ENCODE measurements at regions not wholly inside any gene's neighbourhood (a gene's known extent, or its start where the extent isn't known, plus 50 kb on each side); places are given as distances from the start of the nearest gene placed in this dataset.

- Histone ChIP-seq H3K79me2 (ENCODE audit: insufficient read depth) (no peaks in the 10 kb centered on the region), H3K27me3 (ENCODE audit: insufficient read depth) (no peaks in the 10 kb centered on the region), H3K36me3 (replicated peaks in 1 of 2; ENCODE audit: control insufficient read depth in 1 of 2, insufficient read depth in 2 of 2, low read length in 1 of 2) (no peaks in the 10 kb centered on the region), H3K4me2 (no peak overlapping the region), H3K9me3 (no peaks in the 10 kb centered on the region), H3K9ac (no peak overlapping the region), H3K9me2 (no peaks in the 10 kb centered on the region), H3F3A (replicated peaks; ENCODE audit: insufficient read depth) (no peaks in the 10 kb centered on the region), H3K27ac (ENCODE audit: low read depth in 2 of 2, low read length in 1 of 2) (no peak overlapping the region), H4K20me1 (ENCODE audit: insufficient read depth) (no peaks in the 10 kb centered on the region), H3K4me1 (ENCODE audit: control insufficient read depth in 1 of 2, insufficient read depth in 2 of 2, low read depth in 1 of 2, low read length in 1 of 2) (no peaks in the 10 kb centered on the region), H3K4me3 (ENCODE audit: low read depth in 2 of 2, low read length in 1 of 2) (no peak overlapping the region), H2AFZ (ENCODE audit: low read depth) (no peak overlapping the region)
- POLR2A ChIA-PET, result no interaction called here
- CTCF ChIA-PET, result no interaction called here
- 32% methylated on average over 5 of the region's 5 CpGs for WGBS (ENCODE audit: low lambda C conversion rate)
- no peak for TF ChIP-seq SMC3 (IDR thresholded peaks at IDR 0.05; ENCODE audit: low read depth, low read length)
- TF ChIP-seq RXRA (IDR thresholded peaks at IDR 0.05; ENCODE audit: borderline replicate concordance, low read depth), result no peak
- no peak for TF ChIP-seq JUND (IDR thresholded peaks at IDR 0.05)
- TF ChIP-seq GATA2 (CRISPR knock-in tag; IDR thresholded peaks at IDR 0.05), result no peak
- no peak for TF ChIP-seq FOXM1 (IDR thresholded peaks at IDR 0.05; ENCODE audit: low read depth)
- TF ChIP-seq, protein P1, sequence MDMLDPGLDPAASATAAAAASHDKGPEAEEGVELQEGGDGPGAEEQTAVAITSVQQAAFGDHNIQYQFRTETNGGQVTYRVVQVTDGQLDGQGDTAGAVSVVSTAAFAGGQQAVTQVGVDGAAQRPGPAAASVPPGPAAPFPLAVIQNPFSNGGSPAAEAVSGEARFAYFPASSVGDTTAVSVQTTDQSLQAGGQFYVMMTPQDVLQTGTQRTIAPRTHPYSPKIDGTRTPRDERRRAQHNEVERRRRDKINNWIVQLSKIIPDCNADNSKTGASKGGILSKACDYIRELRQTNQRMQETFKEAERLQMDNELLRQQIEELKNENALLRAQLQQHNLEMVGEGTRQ (IDR thresholded peaks at IDR 0.05; ENCODE audit: borderline replicate concordance, low read depth, low read length), result no peak
- TF ChIP-seq REST (IDR thresholded peaks at IDR 0.05; ENCODE audit: low read depth, low read length), result no peak
- DNase-seq, result no peak
Observed at GRCh38 chr3:25944329-25944728, 154.4 kb downstream of the OXSM start.

- Histone ChIP-seq H3K9me2 (no peaks in the 10 kb centered on the region), H3K9ac (no peak overlapping the region), H3K4me1 (ENCODE audit: control insufficient read depth in 1 of 2, insufficient read depth in 2 of 2, low read depth in 1 of 2, low read length in 1 of 2) (no peaks in the 10 kb centered on the region), H3F3A (replicated peaks; ENCODE audit: insufficient read depth) (no peaks in the 10 kb centered on the region), H3K27ac (ENCODE audit: low read depth in 2 of 2, low read length in 1 of 2) (no peak overlapping the region), H2AFZ (ENCODE audit: low read depth) (no peak overlapping the region), H3K9me3 (no peaks in the 10 kb centered on the region), H4K20me1 (ENCODE audit: insufficient read depth) (no peaks in the 10 kb centered on the region), H3K36me3 (replicated peaks in 1 of 2; ENCODE audit: control insufficient read depth in 1 of 2, insufficient read depth in 2 of 2, low read length in 1 of 2) (no peaks in the 10 kb centered on the region), H3K79me2 (ENCODE audit: insufficient read depth) (no peaks in the 10 kb centered on the region), H3K4me2 (no peak overlapping the region), H3K27me3 (ENCODE audit: insufficient read depth) (no peaks in the 10 kb centered on the region), H3K4me3 (ENCODE audit: low read depth in 2 of 2, low read length in 1 of 2) (no peak overlapping the region)
- ChIA-PET CTCF (interaction anchor here (1.2 kb wide), 1 partner anchor 10 kb away, joined by 3 read pairs; no protein-coding TSS in a partner anchor), POLR2A (no interaction called here)
- TF ChIP-seq, protein P2, sequence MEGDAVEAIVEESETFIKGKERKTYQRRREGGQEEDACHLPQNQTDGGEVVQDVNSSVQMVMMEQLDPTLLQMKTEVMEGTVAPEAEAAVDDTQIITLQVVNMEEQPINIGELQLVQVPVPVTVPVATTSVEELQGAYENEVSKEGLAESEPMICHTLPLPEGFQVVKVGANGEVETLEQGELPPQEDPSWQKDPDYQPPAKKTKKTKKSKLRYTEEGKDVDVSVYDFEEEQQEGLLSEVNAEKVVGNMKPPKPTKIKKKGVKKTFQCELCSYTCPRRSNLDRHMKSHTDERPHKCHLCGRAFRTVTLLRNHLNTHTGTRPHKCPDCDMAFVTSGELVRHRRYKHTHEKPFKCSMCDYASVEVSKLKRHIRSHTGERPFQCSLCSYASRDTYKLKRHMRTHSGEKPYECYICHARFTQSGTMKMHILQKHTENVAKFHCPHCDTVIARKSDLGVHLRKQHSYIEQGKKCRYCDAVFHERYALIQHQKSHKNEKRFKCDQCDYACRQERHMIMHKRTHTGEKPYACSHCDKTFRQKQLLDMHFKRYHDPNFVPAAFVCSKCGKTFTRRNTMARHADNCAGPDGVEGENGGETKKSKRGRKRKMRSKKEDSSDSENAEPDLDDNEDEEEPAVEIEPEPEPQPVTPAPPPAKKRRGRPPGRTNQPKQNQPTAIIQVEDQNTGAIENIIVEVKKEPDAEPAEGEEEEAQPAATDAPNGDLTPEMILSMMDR (IDR thresholded peaks at IDR 0.05), result no peak
- TF ChIP-seq RFX5 (IDR thresholded peaks at IDR 0.05; ENCODE audit: low read length) (no peak), JUND (IDR thresholded peaks at IDR 0.05) (no peak)
- TF ChIP-seq, protein P1 (IDR thresholded peaks at IDR 0.05; ENCODE audit: borderline replicate concordance, low read depth, low read length), result no peak
- DNase-seq, result no peak
Observed at GRCh38 chr3:25945366-25945765, 155.5 kb downstream of the OXSM start.

All from SK-N-SH (cell line).